ENCODE measurements at regions not wholly inside any gene's neighbourhood (a gene's known extent, or its start where the extent isn't known, plus 50 kb on each side); places are given as distances from the start of the nearest gene placed in this dataset.
"Not testable (repeated sequence)": the region's sequence is repeated elsewhere in the genome, so short reads cannot be mapped to it uniquely, and the experiment has no call there.

DNA sequence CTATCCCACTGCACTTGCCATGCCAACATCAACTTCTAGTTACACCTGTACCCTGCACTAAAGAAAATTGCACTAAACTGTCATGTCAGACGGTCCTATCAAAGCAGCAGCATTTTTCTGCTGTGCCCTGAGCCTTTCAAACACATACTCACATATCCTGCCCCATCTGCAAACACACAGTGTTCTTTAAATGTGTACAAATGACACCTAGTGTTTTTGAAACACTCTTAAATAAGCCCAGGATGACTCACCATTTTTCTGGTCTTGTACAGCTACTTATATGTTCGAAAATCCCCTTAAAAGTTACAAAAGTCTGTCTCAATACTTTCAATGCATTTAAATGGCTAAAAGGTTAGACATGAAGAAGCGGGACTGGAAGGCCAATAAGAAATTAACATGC is 346.7 kb upstream of the PPARGC1A start:
- DNase-seq: no peak

DNA sequence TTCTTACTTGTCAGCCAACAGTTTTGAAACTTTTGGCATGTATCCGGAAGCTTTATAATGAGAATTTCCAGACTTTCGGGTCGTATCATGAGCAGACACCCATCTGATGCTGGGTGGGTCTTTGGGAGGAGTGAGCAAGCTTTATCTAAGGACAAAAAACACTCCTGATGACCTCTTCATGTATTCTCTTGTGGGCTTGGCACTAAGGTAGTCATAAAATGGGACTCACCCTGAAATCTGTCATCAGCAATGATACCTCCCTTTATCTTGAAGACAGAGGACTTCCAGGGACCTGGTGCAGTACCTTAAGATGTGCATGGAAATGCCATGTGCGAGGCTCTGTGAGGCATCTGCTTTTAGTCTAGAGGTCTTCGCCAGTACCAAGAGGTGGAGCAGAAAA is 346.3 kb upstream of the PPARGC1A start:
- no peak for DNase-seq

- DNase-seq: no peak
These were observed 345.8 kb upstream of the PPARGC1A start for GRCh38 chr4:24235618-24236017.

DNA sequence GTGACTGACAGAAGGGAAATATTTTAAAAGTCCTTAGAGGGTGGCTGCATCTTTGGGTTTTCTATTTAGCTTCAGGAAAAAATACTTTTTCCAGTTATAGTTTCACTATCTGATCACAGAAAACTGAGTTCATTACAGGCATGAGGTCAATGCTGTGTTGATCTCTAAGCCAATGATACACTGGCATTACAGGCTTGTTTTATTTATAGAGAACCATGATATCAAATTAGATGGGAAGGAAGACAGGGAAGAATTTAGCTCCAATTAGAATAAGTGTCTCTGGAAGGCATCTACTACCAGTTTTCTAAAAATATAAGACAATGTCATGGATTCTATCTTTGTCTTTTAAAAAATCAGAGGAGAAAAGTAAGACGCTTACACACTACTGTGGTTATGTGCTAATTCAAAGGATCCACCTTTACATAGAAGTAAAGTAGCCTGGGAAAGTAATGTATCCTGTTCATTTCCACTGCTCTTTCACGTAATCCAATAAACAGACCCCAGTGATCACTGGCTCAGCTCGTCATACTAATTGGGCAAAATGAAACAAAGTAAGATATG is 344.5 kb upstream of the PPARGC1A start:
- DNase-seq: no peak

- DNase-seq: no peak
These were observed 341.1 kb upstream of the PPARGC1A start for GRCh38 chr4:24230955-24231354.

GRCh38 chr4:24229978-24230377 is 340.1 kb upstream of the PPARGC1A start:
- no peak for DNase-seq

DNA sequence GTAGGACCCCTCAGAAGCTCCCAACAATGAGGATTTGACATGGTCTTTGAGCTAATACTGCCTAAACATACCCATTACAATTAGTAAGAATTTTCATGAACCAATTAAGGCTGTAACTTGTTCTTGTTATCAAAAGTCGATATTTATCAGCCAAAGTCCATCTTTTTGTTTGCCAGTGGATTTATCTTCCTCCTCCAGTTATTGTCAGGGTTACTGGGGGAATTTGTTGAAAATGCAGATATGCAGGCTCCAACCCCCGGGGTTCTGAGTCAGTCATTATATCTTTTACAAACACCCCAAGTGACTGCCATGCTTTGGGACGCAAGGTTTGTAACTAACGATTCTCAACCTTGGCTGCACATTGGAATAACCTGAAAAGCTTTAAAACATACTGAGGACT is 338.8 kb upstream of the PPARGC1A start:
- no peak for DNase-seq

- no peak for DNase-seq
These were observed 336.8 kb upstream of the PPARGC1A start for GRCh38 chr4:24226667-24227066.

- no peak for DNase-seq
These were observed 336.2 kb upstream of the PPARGC1A start for GRCh38 chr4:24226023-24226422.

- DNase-seq: no peak
These were observed 334.6 kb upstream of the PPARGC1A start for GRCh38 chr4:24224446-24224845.

GRCh38 chr4:24219209-24219608 is 329.4 kb upstream of the PPARGC1A start:
- no peak for DNase-seq

GRCh38 chr4:24218566-24218965 is 328.7 kb upstream of the PPARGC1A start:
- no peak for DNase-seq

DNA sequence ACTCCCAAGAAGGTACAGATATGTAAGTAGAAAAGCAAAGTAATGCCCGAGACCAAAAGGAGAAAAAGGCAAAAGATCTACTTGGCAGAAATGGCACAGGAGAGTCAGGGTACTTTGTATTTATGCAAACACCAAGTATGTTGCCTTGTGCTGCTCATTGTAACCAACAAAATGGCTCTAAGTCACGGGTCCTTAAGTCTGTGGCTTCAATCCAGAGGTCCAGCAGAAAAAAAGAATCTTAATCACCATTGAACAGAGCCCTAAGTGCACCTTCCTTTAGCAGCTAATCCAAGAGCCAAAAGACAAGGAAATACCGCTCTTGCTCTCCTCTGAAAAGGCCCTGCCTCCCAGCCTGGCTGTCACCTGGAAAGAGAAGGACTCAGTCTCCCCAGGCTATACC is 324.9 kb upstream of the PPARGC1A start:
- no peak for DNase-seq

DNA sequence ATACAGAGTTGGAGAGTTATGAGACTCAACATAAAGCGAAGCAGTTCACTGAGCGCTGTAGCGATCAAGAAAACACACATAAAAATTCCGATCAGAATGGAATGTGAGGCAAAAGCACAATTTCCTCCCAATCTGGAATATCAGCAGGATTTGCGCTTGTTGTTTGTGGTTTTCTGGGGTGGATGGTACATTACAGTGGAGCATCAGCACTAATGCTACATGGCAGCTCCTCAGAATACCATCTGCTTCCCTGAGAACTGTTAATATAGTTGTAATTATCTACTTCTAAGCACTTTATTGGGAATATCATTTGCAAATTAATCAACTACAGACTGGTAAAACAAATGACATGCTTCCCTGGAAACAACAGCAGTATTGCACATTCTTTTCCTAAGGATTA is 324.1 kb upstream of the PPARGC1A start:
- no peak for DNase-seq

GRCh38 chr4:24212642-24213041 is 322.8 kb upstream of the PPARGC1A start:
- DNase-seq: no peak

- DNase-seq: no peak
These were observed 322.0 kb upstream of the PPARGC1A start for GRCh38 chr4:24211856-24212255.

DNA sequence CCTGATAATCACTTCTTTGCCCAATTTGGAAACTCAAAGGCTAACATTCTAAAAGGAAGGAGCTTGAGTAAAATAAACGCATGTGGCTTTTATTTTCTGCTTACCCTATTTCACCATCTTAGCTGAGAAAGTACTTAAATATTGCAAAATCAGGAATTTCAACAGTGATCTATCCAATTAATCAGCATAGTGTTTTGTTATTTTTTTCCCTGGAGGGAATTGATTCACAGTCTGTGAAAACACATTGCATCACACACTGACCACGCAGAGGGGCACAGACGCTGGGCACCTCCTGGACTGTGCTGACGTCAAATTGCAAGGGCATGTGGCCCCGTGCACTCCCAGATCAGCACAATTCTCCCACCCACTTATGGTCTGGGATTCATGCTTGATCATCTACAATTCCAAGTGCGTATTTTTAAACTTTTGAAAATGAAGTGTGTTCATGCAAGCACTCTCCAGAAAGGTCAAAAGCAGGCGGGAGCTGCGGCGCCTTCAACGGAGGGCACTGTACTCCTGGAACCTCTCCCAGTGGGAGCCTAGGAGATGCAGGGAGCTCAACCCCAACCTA is 320.6 kb upstream of the PPARGC1A start:
- no peak for DNase-seq

DNA sequence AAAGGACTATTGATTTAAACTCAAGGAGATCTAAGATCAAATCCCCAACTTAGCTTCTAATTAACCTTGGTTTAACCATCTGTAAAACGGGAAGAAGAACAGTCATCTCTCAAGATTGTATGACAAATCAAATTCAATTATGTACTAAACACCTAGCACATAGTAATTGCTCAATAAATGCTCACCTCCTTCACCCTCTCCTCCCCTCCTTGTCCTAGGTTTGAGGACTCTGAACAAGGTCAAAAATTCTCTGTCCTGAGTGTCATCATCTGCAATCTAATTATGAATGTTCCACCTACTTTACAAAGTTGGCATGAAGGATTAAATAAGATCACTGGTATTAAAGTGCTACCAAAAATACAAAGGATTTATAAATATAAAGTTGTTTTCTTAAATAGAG is 320.1 kb upstream of the PPARGC1A start:
- no peak for DNase-seq

DNA sequence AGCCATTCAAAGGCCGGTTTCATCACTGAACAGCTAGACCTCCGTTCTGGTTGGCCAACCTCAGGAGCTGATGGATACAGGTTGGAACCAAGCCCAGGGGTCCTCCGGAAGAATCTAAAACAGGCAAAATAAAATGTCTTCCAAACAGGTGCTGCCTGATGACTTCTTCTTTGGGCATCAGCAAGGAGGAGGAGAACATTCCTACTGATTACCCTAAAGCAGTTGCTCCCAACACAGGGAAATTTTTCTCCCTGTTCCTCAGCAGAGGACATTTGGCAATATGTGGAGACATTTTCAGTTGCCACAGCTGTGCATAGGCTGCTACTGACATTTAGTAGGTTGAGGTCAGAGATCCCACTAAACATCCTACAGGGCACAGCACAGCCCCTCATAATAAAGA is 319.3 kb upstream of the PPARGC1A start:
- no peak for DNase-seq

GRCh38 chr4:24208691-24209090 is 318.8 kb upstream of the PPARGC1A start:
- DNase-seq: no peak

DNA sequence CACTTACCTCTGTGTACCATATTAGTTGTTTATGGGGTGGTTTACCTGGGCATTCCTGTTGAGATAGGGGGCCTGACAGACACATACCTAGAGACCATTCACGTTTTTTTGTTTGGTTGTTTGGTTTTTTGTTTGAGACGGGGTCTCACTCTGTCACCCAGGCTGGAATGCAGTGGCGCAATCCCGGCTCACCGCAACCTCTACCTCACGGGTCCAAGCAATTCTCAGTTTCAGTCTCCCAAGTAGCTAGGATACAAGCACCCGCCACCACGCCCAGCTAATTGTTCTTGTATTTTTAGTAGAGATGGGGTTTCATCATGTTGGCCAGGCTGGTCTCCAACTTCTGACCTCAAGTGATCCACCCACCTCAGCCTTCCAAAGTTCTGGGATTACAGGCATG is 314.9 kb upstream of the PPARGC1A start:
- not testable (repeated sequence) for DNase-seq

- DNase-seq: no peak
These were observed 314.1 kb upstream of the PPARGC1A start for GRCh38 chr4:24203926-24204325.

- no peak for DNase-seq
These were observed 312.7 kb upstream of the PPARGC1A start for GRCh38 chr4:24202579-24202978.

- DNase-seq: no peak
These were observed 308.1 kb upstream of the PPARGC1A start for GRCh38 chr4:24197955-24198354.

GRCh38 chr4:24196785-24197184 is 306.9 kb upstream of the PPARGC1A start:
- DNase-seq: no peak

Data from NCI-H2081 (cell line).